PC-3 (cell line): ENCODE measurements at regions not wholly inside any gene's neighbourhood (a gene's known extent, or its start where the extent isn't known, plus 50 kb on each side); places are given as distances from the start of the nearest gene placed in this dataset.

Source experiments
- ATAC-seq: fragments of 200-7000 bp; cut with Tn5 transposase; 2 replicates; pipeline ENCODE4 v1.9.1; 2020; ENCODE audit warnings: mild to moderate bottlenecking, moderate library complexity
- BruUV-seq: library from RNA; stranded (reverse); fragments of 400-500 nt; replicated peaks from 2 replicates; lab custom pipeline; 2021; lab: Mats Ljungman, UMichigan
- CTCF ChIA-PET: fragments of 300-600 bp; sonication (Branson Sonifier 250); formaldehyde crosslinking; loops from one replicate; lab custom pipeline; 2022; ENCODE audit warnings: antibody characterized with exemption; lab: Charles Lee
- POLR2A ChIA-PET: fragments of 300-600 bp; sonication (Branson Sonifier 250); formaldehyde crosslinking; loops from one replicate; lab custom pipeline; 2022; ENCODE audit warnings: antibody characterized with exemption; ENCODE audit not compliant: unreplicated experiment; lab: Charles Lee
- DNase-seq: peaks from one replicate; pipeline ENCODE4 v3.0.0-alpha.2; 2015
- H2AFZ ChIP-seq: fragments of 300-600 bp; sonication (generic); 2 replicates; pipeline ENCODE4 v1.6.0; 2016; ENCODE audit warnings: antibody characterized with exemption, low read length
- H3F3A ChIP-seq: fragments of 300-600 bp; sonication (generic); one replicate; pipeline ENCODE4 v1.6.0; 2017; ENCODE audit warnings: antibody characterized with exemption, low read length, control low read depth, mild to moderate bottlenecking; ENCODE audit not compliant: unreplicated experiment
- H3K27ac ChIP-seq: fragments of 300-600 bp; sonication (generic); 2 replicates; pipeline ENCODE4 v1.5.1; 2016; ENCODE audit warnings: mild to moderate bottlenecking, low read length
- H3K27me3 ChIP-seq: fragments of 300-600 bp; sonication (generic); 2 replicates; pipeline ENCODE4 v1.6.1; 2016; ENCODE audit warnings: low read length, mixed read lengths
- H3K36me3 ChIP-seq: fragments of 300-600 bp; sonication (generic); 2 replicates; pipeline ENCODE4 v1.6.1; 2016; ENCODE audit warnings: low read depth, mixed run types, low read length, mixed read lengths
- H3K4me1 ChIP-seq: fragments of 300-600 bp; sonication (generic); 2 replicates; pipeline ENCODE4 v1.5.1; 2016; ENCODE audit warnings: low read length; ENCODE audit not compliant: insufficient read depth
- H3K4me2 ChIP-seq: fragments of 300-600 bp; sonication (generic); 2 replicates; pipeline ENCODE4 v1.6.0; 2016; ENCODE audit warnings: low read length
- H3K4me3 ChIP-seq: fragments of 300-600 bp; sonication (generic); 2 replicates; pipeline ENCODE4 v1.5.1; 2016; ENCODE audit warnings: mild to moderate bottlenecking, low read length, mixed read lengths
- H3K79me2 ChIP-seq: fragments of 300-600 bp; sonication (generic); 2 replicates; pipeline ENCODE4 v1.6.1; 2017; ENCODE audit warnings: low read length, mixed read lengths
- H3K9ac ChIP-seq: fragments of 300-600 bp; sonication (generic); 2 replicates; pipeline ENCODE4 v1.6.0; 2016; ENCODE audit warnings: mild to moderate bottlenecking, low read length
- H3K9me2 ChIP-seq: fragments of 300-600 bp; sonication (generic); replicated peaks from 2 replicates; pipeline ENCODE4 v1.6.1; 2016; ENCODE audit warnings: mixed run types, low read length, mixed read lengths
- H3K9me3 ChIP-seq: fragments of 300-600 bp; sonication (generic); 2 replicates; pipeline ENCODE4 v1.6.1; 2016; ENCODE audit warnings: low read length, mixed read lengths
- H4K20me1 ChIP-seq: fragments of 300-600 bp; sonication (generic); 2 replicates; pipeline ENCODE4 v1.6.1; 2016; ENCODE audit warnings: low read length, mixed read lengths
- CTCF ChIP-seq: fragments of 300-600 bp; sonication (generic); conservative IDR thresholded peaks from 2 replicates; pipeline ENCODE4 v1.5.1; 2017; ENCODE audit warnings: antibody characterized with exemption, low read depth, mild to moderate bottlenecking, low read length
- EZH2 ChIP-seq: fragments of 300-600 bp; sonication (generic); IDR thresholded peaks from one replicate; pipeline ENCODE4 v1.6.1; 2017; ENCODE audit warnings: antibody characterized with exemption, mild to moderate bottlenecking, low read length; ENCODE audit not compliant: unreplicated experiment
- EZH2phosphoT487 ChIP-seq: fragments of 300-600 bp; sonication (generic); IDR thresholded peaks from 2 replicates; pipeline ENCODE4 v1.6.1; 2018; ENCODE audit warnings: mild to moderate bottlenecking, antibody characterized with exemption, low read length, borderline replicate concordance
- intact Hi-C: fragments of 100-400 bp; cut with micrococcal nuclease; formaldehyde crosslinking; loops from 2 replicates; pipeline ENCODE4 v1.9.0; 2023

GRCh38 chr10:10178476-10178875, 839.2 kb upstream of the CELF2 start:
- intact Hi-C loops = no loop called here
- no peaks in the 10 kb centered on the region for H3K79me2 ChIP-seq
- H3K27ac ChIP-seq = no peak overlapping the region
- no peak for ATAC-seq
- POLR2A ChIA-PET = no interaction called here
- H2AFZ ChIP-seq = no peak overlapping the region
- H3K9ac ChIP-seq = no peak overlapping the region
- DNase-seq = no peak
- no peak overlapping the region for H3K4me2 ChIP-seq
- CTCF ChIA-PET = no interaction called here
- H4K20me1 ChIP-seq = no peaks in the 10 kb centered on the region
- no peaks in the 10 kb centered on the region for H3K4me1 ChIP-seq
- H3K9me3 ChIP-seq = no peaks in the 10 kb centered on the region
- BruUV-seq = no TSS peak
- H3K4me3 ChIP-seq = no peak overlapping the region
- TF ChIP-seq EZH2 = no peak
- no peak for TF ChIP-seq CTCF
- no peak for TF ChIP-seq EZH2phosphoT487
- H3F3A ChIP-seq = no peaks in the 10 kb centered on the region
- no peaks in the 10 kb centered on the region for H3K27me3 ChIP-seq
- H3K36me3 ChIP-seq = no peaks in the 10 kb centered on the region
- H3K9me2 ChIP-seq = no peaks in the 10 kb centered on the region

- Histone ChIP-seq H3K9me2 (no peaks in the 10 kb centered on the region), H4K20me1 (no peaks in the 10 kb centered on the region), H3K9ac (no peak overlapping the region), H3K4me3 (no peak overlapping the region), H2AFZ (no peak overlapping the region), H3K36me3 (no peaks in the 10 kb centered on the region), H3K9me3 (no peaks in the 10 kb centered on the region), H3K27ac (no peak overlapping the region), H3K27me3 (no peaks in the 10 kb centered on the region), H3K4me1 (no peaks in the 10 kb centered on the region), H3F3A (no peaks in the 10 kb centered on the region), H3K4me2 (no peak overlapping the region), H3K79me2 (no peaks in the 10 kb centered on the region)
- intact Hi-C loops = no loop called here
- no peak for TF ChIP-seq CTCF
- no peak for TF ChIP-seq EZH2phosphoT487
- no peak for TF ChIP-seq EZH2
- CTCF ChIA-PET = no interaction called here
- DNase-seq = no peak
- no TSS peak for BruUV-seq
- POLR2A ChIA-PET = no interaction called here
- no peak for ATAC-seq
Observed at GRCh38 chr10:10193848-10194247, 823.8 kb upstream of the CELF2 start.

- Histone ChIP-seq H3K36me3 (no peaks in the 10 kb centered on the region), H3K4me2 (no peak overlapping the region), H3F3A (no peaks in the 10 kb centered on the region), H3K27ac (no peak overlapping the region), H3K4me1 (no peaks in the 10 kb centered on the region), H3K4me3 (no peak overlapping the region), H3K27me3 (no peaks in the 10 kb centered on the region), H3K79me2 (no peaks in the 10 kb centered on the region), H2AFZ (no peak overlapping the region), H3K9ac (no peak overlapping the region), H3K9me2 (no peaks in the 10 kb centered on the region), H4K20me1 (no peaks in the 10 kb centered on the region), H3K9me3 (no peaks in the 10 kb centered on the region)
- ChIA-PET POLR2A (no interaction called here), CTCF (no interaction called here)
- intact Hi-C loops = no loop called here
- no TSS peak for BruUV-seq
- no peak for ATAC-seq
- TF ChIP-seq EZH2phosphoT487 (no peak), EZH2 (no peak), CTCF (no peak)
- DNase-seq = no peak
Observed at GRCh38 chr10:10196701-10197100, 821.0 kb upstream of the CELF2 start.
